HEK293T (cell line): ENCODE measurements at regions not wholly inside any gene's neighbourhood (a gene's known extent, or its start where the extent isn't known, plus 50 kb on each side); places are given as distances from the start of the nearest gene placed in this dataset.

ENCODE experiments used
- CTCF ChIA-PET: fragments of 350-600 bp; formaldehyde crosslinking; extraction: SDS; loops from one replicate; lab custom pipeline; 2021; ENCODE audit warnings: antibody characterized with exemption, inconsistent platforms; lab: Yijun Ruan, JAX
- POLR2A ChIA-PET: fragments of 350-600 bp; formaldehyde crosslinking; extraction: SDS; loops from one replicate; lab custom pipeline; 2020; ENCODE audit warnings: antibody characterized with exemption, inconsistent platforms; lab: Yijun Ruan, JAX
- DNase-seq: peaks from one replicate; pipeline ENCODE4 v3.0.0; 2012; ENCODE audit warnings: mixed read lengths; ENCODE audit errors: extremely low spot score
- ARNT ChIP-seq: fragments of 450-650 bp; IDR thresholded peaks from 2 replicates; pipeline ENCODE4 v1.6.1; 2017; ENCODE audit warnings: mild to moderate bottlenecking
- BHLHE40 ChIP-seq: fragments of 450-650 bp; IDR thresholded peaks from 2 replicates; pipeline ENCODE4 v1.6.1; 2016; ENCODE audit warnings: mild to moderate bottlenecking, moderate library complexity, borderline replicate concordance
- CTBP1 ChIP-seq: fragments of 450-650 bp; IDR thresholded peaks from 2 replicates; pipeline ENCODE4 v1.6.1; 2016; ENCODE audit warnings: borderline replicate concordance
- ELF4 ChIP-seq: fragments of 450-650 bp; IDR thresholded peaks from 2 replicates; pipeline ENCODE4 v1.6.1; 2017; ENCODE audit warnings: antibody characterized with exemption
- FOXA1 ChIP-seq: fragments of 450-650 bp; IDR thresholded peaks from 2 replicates; pipeline ENCODE4 v1.6.1; 2016; ENCODE audit warnings: mild to moderate bottlenecking
- FOXK2 ChIP-seq: fragments of 450-650 bp; IDR thresholded peaks from 2 replicates; pipeline ENCODE4 v1.6.1; 2016; ENCODE audit warnings: mild to moderate bottlenecking
- FOXM1 ChIP-seq: fragments of 450-650 bp; IDR thresholded peaks from 2 replicates; pipeline ENCODE4 v1.6.1; 2017; ENCODE audit warnings: mild to moderate bottlenecking, borderline replicate concordance
- HDGF ChIP-seq: fragments of 450-650 bp; IDR thresholded peaks from 2 replicates; pipeline ENCODE4 v1.6.1; 2017; ENCODE audit warnings: antibody characterized with exemption, borderline replicate concordance
- L3MBTL2 ChIP-seq: fragments of 450-650 bp; conservative IDR thresholded peaks from 2 replicates; pipeline ENCODE4 v1.6.1; 2016; ENCODE audit warnings: mild to moderate bottlenecking
- LEF1 ChIP-seq: fragments of 450-650 bp; IDR thresholded peaks from 2 replicates; pipeline ENCODE4 v1.6.1; 2017; ENCODE audit warnings: mild to moderate bottlenecking, borderline replicate concordance
- NFRKB ChIP-seq: fragments of 450-650 bp; IDR thresholded peaks from 2 replicates; pipeline ENCODE4 v1.6.1; 2016; ENCODE audit warnings: mild to moderate bottlenecking, moderate library complexity
- PKNOX1 ChIP-seq: fragments of 450-650 bp; IDR thresholded peaks from 2 replicates; pipeline ENCODE4 v1.6.1; 2016
- SP1 ChIP-seq: fragments of 450-650 bp; IDR thresholded peaks from 2 replicates; pipeline ENCODE4 v1.6.1; 2017
- SUZ12 ChIP-seq: fragments of 450-650 bp; IDR thresholded peaks from 2 replicates; pipeline ENCODE4 v1.6.1; 2016; ENCODE audit warnings: mild to moderate bottlenecking
- TARDBP ChIP-seq: fragments of 450-650 bp; IDR thresholded peaks from 2 replicates; pipeline ENCODE4 v1.6.1; 2016
- ZNF384 ChIP-seq: fragments of 450-650 bp; IDR thresholded peaks from 2 replicates; pipeline ENCODE4 v1.6.1; 2016

- no peak for DNase-seq
- POLR2A ChIA-PET = no interaction called here
- CTCF ChIA-PET = no interaction called here
- no peak for TF ChIP-seq ARNT
- no peak for TF ChIP-seq TARDBP
- TF ChIP-seq BHLHE40 = no peak
- TF ChIP-seq PKNOX1 = no peak
- TF ChIP-seq CTBP1 = no peak
- TF ChIP-seq NFRKB = no peak
- TF ChIP-seq L3MBTL2 = no peak
- TF ChIP-seq ELF4 = no peak
- TF ChIP-seq SP1 = no peak
- TF ChIP-seq FOXM1 = no peak
- TF ChIP-seq HDGF = no peak
- TF ChIP-seq FOXA1 = no peak
- no peak for TF ChIP-seq FOXK2
- TF ChIP-seq LEF1 = no peak
- no peak for TF ChIP-seq ZNF384
- TF ChIP-seq SUZ12 = no peak
Observed at GRCh38 chr16:26231647-26232046, 539.9 kb downstream of the HS3ST4 start.

- CTCF ChIA-PET = no interaction called here
- POLR2A ChIA-PET = no interaction called here
- TF ChIP-seq CTBP1 (no peak), TARDBP (no peak), SP1 (no peak), FOXK2 (no peak), FOXM1 (no peak)
- DNase-seq = no peak
Observed at GRCh38 chr16:26240807-26241206, 549.0 kb downstream of the HS3ST4 start.

GRCh38 chr16:26247063-26247462 is 555.3 kb downstream of the HS3ST4 start:
- no peak for DNase-seq
- ChIA-PET CTCF (no interaction called here), POLR2A (no interaction called here)
- TF ChIP-seq FOXA1 (no peak), TARDBP (no peak), FOXM1 (no peak), SUZ12 (no peak), FOXK2 (no peak), NFRKB (no peak), ARNT (no peak), ELF4 (no peak), L3MBTL2 (no peak), LEF1 (no peak), HDGF (no peak)

- ChIA-PET CTCF (no interaction called here), POLR2A (no interaction called here)
- DNase-seq = no peak
- TF ChIP-seq FOXM1 (no peak), SUZ12 (no peak), FOXK2 (no peak), ZNF384 (no peak), BHLHE40 (no peak), ARNT (no peak), SP1 (no peak), ELF4 (no peak), FOXA1 (no peak), CTBP1 (no peak), LEF1 (no peak), PKNOX1 (no peak), NFRKB (no peak), HDGF (no peak), L3MBTL2 (no peak), TARDBP (no peak)
Observed at GRCh38 chr16:26252598-26252997, 560.8 kb downstream of the HS3ST4 start.

- ChIA-PET POLR2A (no interaction called here), CTCF (no interaction called here)
- no peak for DNase-seq
- TF ChIP-seq SP1 = no peak
Observed at GRCh38 chr16:26261621-26262020, 569.9 kb downstream of the HS3ST4 start.

- TF ChIP-seq L3MBTL2 (no peak), NFRKB (no peak), BHLHE40 (no peak)
- ChIA-PET POLR2A (no interaction called here), CTCF (no interaction called here)
- no peak for DNase-seq
Observed at GRCh38 chr16:26263406-26263805, 571.6 kb downstream of the HS3ST4 start.

GRCh38 chr16:26267641-26268040 is 575.9 kb downstream of the HS3ST4 start:
- ChIA-PET CTCF (no interaction called here), POLR2A (no interaction called here)
- no peak for DNase-seq
- TF ChIP-seq TARDBP (no peak), CTBP1 (no peak), BHLHE40 (no peak), PKNOX1 (no peak), ZNF384 (no peak), LEF1 (no peak), FOXA1 (no peak), ARNT (no peak), SP1 (no peak), ELF4 (no peak), HDGF (no peak), FOXK2 (no peak), NFRKB (no peak), FOXM1 (no peak), L3MBTL2 (no peak), SUZ12 (no peak)
